Pancreas (tissue), 10 donors: ENCODE measurements at regions not wholly inside any gene's neighbourhood (a gene's known extent, or its start where the extent isn't known, plus 50 kb on each side); places are given as distances from the start of the nearest gene placed in this dataset.

Source experiments
- ATAC-seq, 4 donors: fragments of 200-7000 bp; cut with Tn5 transposase; one replicate each; pipeline versions ENCODE4 v1.8.0 to v1.9.1; 2020; ENCODE audit warnings: mild to moderate bottlenecking in 4 of 4, moderate library complexity in 4 of 4
- DNase-seq, 6 donors: peaks; one replicate each; pipeline ENCODE4 v3.0.0-alpha.2; 2020
- FAIRE-seq: peaks from 2 replicates; lab custom pipeline; 2012; peaks lifted over from hg19 to GRCh38; lab: Jason Lieb, UNC
- H3K27ac ChIP-seq, 4 donors: fragments of 200-600 bp; sonication (generic); 1 replicate in 3 of 4; 2 replicates in 1 of 4; pipeline versions ENCODE4 v1.5.0 to v1.8.0; 2020
- H3K27me3 ChIP-seq, 4 donors: fragments of 200-600 bp; one replicate each; pipeline ENCODE4 v1.8.0; 2021
- H3K36me3 ChIP-seq, 3 donors: fragments of 200-600 bp; sonication (generic) in 1 of 3; one replicate each; pipeline versions ENCODE4 v1.5.0 to v1.8.0; 2020 to 2021
- H3K4me1 ChIP-seq, 3 donors: fragments of 200-600 bp; one replicate each; pipeline ENCODE4 v1.8.0; 2021
- H3K4me3 ChIP-seq, 4 donors: fragments of 200-600 bp; sonication (generic) in 2 of 4; one replicate each; pipeline versions ENCODE4 v1.5.0 to v1.8.0; 2020 to 2021
- H3K9me3 ChIP-seq, 4 donors: fragments of 200-600 bp; one replicate each; pipeline ENCODE4 v1.8.0; 2021
- CTCF ChIP-seq, 4 donors: fragments of 200-600 bp; sonication (generic) in 3 of 4; IDR thresholded peaks; one replicate each; pipeline versions ENCODE4 v1.5.0 to v1.8.0; 2021; ENCODE audit warnings: antibody characterized with exemption in 4 of 4
- WGBS, 2 donors: extraction: QIAGEN DNeasy Blood & Tissue Kit; methylation state at CpG; one replicate each; pipeline ENCODE4 v1.1.7; 2013; 5-methylcytosine and 5-hydroxymethylcytosine counted together
- intact Hi-C, 3 donors: fragments of 100-400 bp; cut with DNase I; formaldehyde crosslinking; loops; one replicate each; pipeline versions ENCODE4 v1.11.1 to v1.14.2; 2022
- donor health status: healthy with polysubstance abuse.
- donor health status: DM: no; HTN: no; CAD: no; lungs with moderate emphysema.
- donor health status: DM: no; HTN: no; CAD: no.
- donor health status: control.
- donor health status: control.
- donor health status: Bipolar disorder and iron deficiency.
- donor health status: DM: yes; HTN: yes; CAD: no.
- donor health status: DM: no; HTN: no; CAD: no.
- donor health status: DM: no; HTN: no; CAD: no.
- donor health status: DM: yes; HTN: yes; CAD: no.

GRCh38 chr22:49193901-49194465 is 633.7 kb downstream of the BRD1 start:
- TF ChIP-seq CTCF (IDR thresholded peaks at IDR 0.05), result no peak
- Histone ChIP-seq H3K4me1 (no peaks in the 10 kb centered on the region), H3K27me3 (no peaks in the 10 kb centered on the region), H3K9me3 (no peaks in the 10 kb centered on the region), H3K4me3 (no peak overlapping the region), H3K27ac (no peak overlapping the region), H3K36me3 (no peaks in the 10 kb centered on the region)
- peak in 1 of 6 donors; percentile 17 for DNase-seq
- no peak for FAIRE-seq
- intact Hi-C loops, result no loop called here
- no peak for ATAC-seq
- WGBS, 2 donors, result 73 to 88% methylated on average over 13 of the region's 13 CpGs

GRCh38 chr22:49193348-49193747 is 634.3 kb downstream of the BRD1 start:
- intact Hi-C loops, result no loop called here
- Histone ChIP-seq H3K27ac (no peak overlapping the region), H3K9me3 (no peaks in the 10 kb centered on the region), H3K36me3 (no peaks in the 10 kb centered on the region), H3K27me3 (no peaks in the 10 kb centered on the region), H3K4me1 (no peaks in the 10 kb centered on the region), H3K4me3 (no peak overlapping the region)
- TF ChIP-seq CTCF (IDR thresholded peaks at IDR 0.05), result no peak
- FAIRE-seq (no peak), ATAC-seq (no peak), DNase-seq (no peak)
- WGBS, 2 donors, result 67 to 79% methylated on average over 14 of the region's 14 CpGs

GRCh38 chr22:49192857-49193250 is 634.8 kb downstream of the BRD1 start:
- Histone ChIP-seq H3K9me3 (no peaks in the 10 kb centered on the region), H3K27ac (no peak overlapping the region), H3K36me3 (no peaks in the 10 kb centered on the region), H3K27me3 (no peaks in the 10 kb centered on the region), H3K4me3 (no peak overlapping the region), H3K4me1 (no peaks in the 10 kb centered on the region)
- DNase-seq (no peak), ATAC-seq (peak in 1 of 4 donors; percentile 11), FAIRE-seq (no peak)
- no peak for TF ChIP-seq CTCF (IDR thresholded peaks at IDR 0.05)
- intact Hi-C loops, result no loop called here
- 54 to 60% methylated on average over 8 of the region's 8 CpGs for WGBS, 2 donors

GRCh38 chr22:49192180-49192856 is 635.4 kb downstream of the BRD1 start:
- peak in 3 of 4 donors; percentile 67 to 91 (median 84) for ATAC-seq

More at GRCh38 chr22:49192180-49192856, 635.4 kb downstream of the BRD1 start:
- Histone ChIP-seq H3K4me1 (no peaks in the 10 kb centered on the region), H3K36me3 (no peaks in the 10 kb centered on the region), H3K27ac (no peak overlapping the region), H3K9me3 (no peaks in the 10 kb centered on the region), H3K27me3 (no peaks in the 10 kb centered on the region), H3K4me3 (no peak overlapping the region)
- intact Hi-C loops, result no loop called here
- DNase-seq (peak in 4 of 6 donors; percentile 33 to 72 (median 42)), FAIRE-seq (no peak)
- WGBS, 2 donors, result 37% methylated on average over 25 of the region's 25 CpGs
- no peak for TF ChIP-seq CTCF (IDR thresholded peaks at IDR 0.05)
